K562 (cell line): ENCODE measurements at regions not wholly inside any gene's neighbourhood (a gene's known extent, or its start where the extent isn't known, plus 50 kb on each side); places are given as distances from the start of the nearest gene placed in this dataset.

Experiments
- ATAC-seq: fragments of 200-7000 bp; cut with Tn5 transposase; 3 replicates; pipeline ENCODE4 v1.9.1; 2020; ENCODE audit warnings: moderate library complexity
- BruUV-seq: library from RNA; stranded (reverse); fragments of 400-500 nt; replicated peaks from 2 replicates; lab custom pipeline; 2021; lab: Mats Ljungman, UMichigan
- CTCF ChIA-PET: fragments of 300-600 bp; formaldehyde crosslinking; extraction: SDS; loops from one replicate; lab custom pipeline; 2021; ENCODE audit warnings: low intra/inter-chr PET ratio; lab: Yijun Ruan, JAX
- POLR2A ChIA-PET: fragments of 300-600, 350-650 bp; sonication (Branson Sonifier 250); formaldehyde crosslinking; extraction: SDS; loops from one replicate; lab custom pipeline; 2021; ENCODE audit warnings: antibody characterized with exemption, inconsistent platforms; lab: Yijun Ruan, JAX
- DNase-seq, 4 experiments: peaks; one replicate each; pipeline versions ENCODE4 v3.0.0 to v3.0.0-alpha.2; 2011 to 2018; ENCODE audit warnings: low spot score in 3 of 4, mixed read lengths in 3 of 4; ENCODE audit errors: extremely low read depth in 1 of 4
- FAIRE-seq: peaks from 2 replicates; lab custom pipeline; 2011; peaks lifted over from hg19 to GRCh38; lab: Jason Lieb, UNC
- H2AFZ ChIP-seq: 2 replicates; pipeline ENCODE4 v1.6.0; 2011; ENCODE audit warnings: low read depth, low read length, control low read depth, inconsistent platforms
- H3K27ac ChIP-seq: fragments of 200-600 bp; 3 replicates; pipeline ENCODE4 v1.8.0; 2011; ENCODE audit warnings: low read depth, mild to moderate bottlenecking, control low read depth, inconsistent platforms, low read length, moderate library complexity, mixed read lengths; ENCODE audit errors: extremely low read depth
- H3K27me3 ChIP-seq, 2 experiments: fragments of 300-600 bp in 1 of 2; 2 replicates in 1 of 2; 3 replicates in 1 of 2; pipeline versions ENCODE4 v1.6.0 to v1.8.0; 2011; ENCODE audit warnings: inconsistent platforms in 2 of 2, low read length in 2 of 2, mild to moderate bottlenecking in 1 of 2, mixed read lengths in 1 of 2, moderate library complexity in 1 of 2; ENCODE audit not compliant: control insufficient read depth in 2 of 2, insufficient read depth in 2 of 2
- H3K36me3 ChIP-seq: fragments of 300-600 bp; 3 replicates; pipeline ENCODE4 v1.8.0; 2011; ENCODE audit warnings: mild to moderate bottlenecking, low read length, inconsistent platforms; ENCODE audit not compliant: control insufficient read depth, insufficient read depth
- H3K4me1 ChIP-seq, 2 experiments: fragments of 200-600 bp in 1 of 2; replicated peaks in 1 of 2; 2 replicates in 1 of 2; 3 replicates in 1 of 2; pipeline versions ENCODE4 v1.5.1 to v1.8.0; 2011; ENCODE audit warnings: inconsistent platforms in 2 of 2, low read length in 2 of 2, mild to moderate bottlenecking in 1 of 2, mixed read lengths in 1 of 2, moderate library complexity in 1 of 2; ENCODE audit not compliant: control insufficient read depth in 2 of 2, insufficient read depth in 2 of 2
- H3K4me2 ChIP-seq: 2 replicates; pipeline ENCODE4 v1.6.1; 2011; ENCODE audit warnings: low read length, control low read depth, inconsistent platforms, mixed read lengths; ENCODE audit not compliant: insufficient read depth
- H3K4me3 ChIP-seq: fragments of 200-600 bp; sonication (generic), shearing (Covaris generic); 2 replicates; pipeline ENCODE4 v1.5.1; 2016; ENCODE audit warnings: control low read depth, inconsistent platforms
- H3K79me2 ChIP-seq: fragments of 200-600 bp; 3 replicates; pipeline ENCODE4 v1.8.0; 2011; ENCODE audit warnings: low read length, inconsistent platforms; ENCODE audit not compliant: control insufficient read depth, insufficient read depth
- H3K9ac ChIP-seq, 2 experiments: 2 replicates each; pipeline versions ENCODE4 v1.6.0 to v1.6.1; 2011; ENCODE audit warnings: low read depth in 2 of 2, low read length in 2 of 2, control low read depth in 1 of 2, inconsistent platforms in 1 of 2, mild to moderate bottlenecking in 1 of 2, mixed read lengths in 1 of 2; ENCODE audit not compliant: insufficient read depth in 1 of 2
- H3K9me1 ChIP-seq: one replicate; pipeline ENCODE4 v1.6.0; 2011; ENCODE audit warnings: inconsistent platforms, mild to moderate bottlenecking, low read length, moderate library complexity; ENCODE audit not compliant: control insufficient read depth, insufficient read depth
- H3K9me3 ChIP-seq: replicated peaks from 2 replicates; pipeline ENCODE4 v1.5.1; 2011; ENCODE audit warnings: low read depth, low read length, inconsistent platforms; ENCODE audit not compliant: control insufficient read depth, insufficient read depth
- H4K20me1 ChIP-seq: replicated peaks from 2 replicates; pipeline ENCODE4 v1.6.1; 2011; ENCODE audit warnings: low read length, inconsistent platforms, mixed read lengths; ENCODE audit not compliant: control insufficient read depth, insufficient read depth
- CBFA2T3 ChIP-seq: fragments of 450-650 bp; IDR thresholded peaks from 2 replicates; pipeline ENCODE4 v1.6.1; 2017
- MAFF ChIP-seq: IDR thresholded peaks from 2 replicates; pipeline ENCODE4 v1.6.1; 2012; ENCODE audit warnings: low read length, improper control_type of control experiment
- ZNF224 ChIP-seq: sonication (generic); formaldehyde crosslinking; IDR thresholded peaks from 2 replicates; pipeline ENCODE4 v1.8.0; 2022; ENCODE audit warnings: mild to moderate bottlenecking, missing genetic modification reagents
- WGBS: fragments of 100-300 bp; shearing (Covaris generic); methylation state at CpG from one replicate; pipeline ENCODE4 v1.1.6; 2016; ENCODE audit warnings: low coverage, mixed read lengths; ENCODE audit not compliant: insufficient coverage; ENCODE audit errors: missing lambda C conversion rate; 5-methylcytosine and 5-hydroxymethylcytosine counted together
- in situ Hi-C: fragments of 300-500 bp; cut with MboI; formaldehyde crosslinking; loops from 4 replicates; pipeline ENCODE4 v1.15.0; 2018; ENCODE audit warnings: inconsistent platforms, mixed read lengths
- intact Hi-C: fragments of 100-400 bp; cut with micrococcal nuclease; formaldehyde crosslinking; loops from 2 replicates; pipeline ENCODE4 v1.14.2; 2022
- TF ChIP-seq, protein P1 (sequence below): sonication (generic); formaldehyde crosslinking; IDR thresholded peaks from 2 replicates; pipeline ENCODE4 v1.8.1; 2023; ENCODE audit warnings: mild to moderate bottlenecking, missing genetic modification reagents

DNA sequence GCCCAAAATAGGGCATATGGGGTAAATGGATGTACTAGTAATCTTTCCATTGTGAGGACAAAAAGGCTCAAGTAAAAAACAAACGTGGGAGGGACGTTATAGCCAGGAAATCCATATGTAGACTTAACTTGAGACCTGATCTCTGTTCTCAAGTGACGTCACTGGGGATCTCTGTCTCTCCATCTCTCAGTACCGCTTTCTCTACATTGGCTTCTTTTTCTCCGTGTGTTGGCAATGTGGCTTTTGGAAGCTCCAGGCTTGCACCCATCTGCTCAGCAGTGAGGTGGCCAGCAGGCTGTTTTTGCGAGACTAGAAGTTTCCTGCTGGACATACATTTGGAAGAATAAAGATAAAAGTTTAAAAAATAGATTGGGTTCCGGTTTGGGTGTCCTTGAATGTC is 66.0 kb upstream of the NRXN3 start (continued):
- no peak for TF ChIP-seq ZNF224 (CRISPR knock-in tag)
- no peak for TF ChIP-seq CBFA2T3
- TF ChIP-seq, protein P1, sequence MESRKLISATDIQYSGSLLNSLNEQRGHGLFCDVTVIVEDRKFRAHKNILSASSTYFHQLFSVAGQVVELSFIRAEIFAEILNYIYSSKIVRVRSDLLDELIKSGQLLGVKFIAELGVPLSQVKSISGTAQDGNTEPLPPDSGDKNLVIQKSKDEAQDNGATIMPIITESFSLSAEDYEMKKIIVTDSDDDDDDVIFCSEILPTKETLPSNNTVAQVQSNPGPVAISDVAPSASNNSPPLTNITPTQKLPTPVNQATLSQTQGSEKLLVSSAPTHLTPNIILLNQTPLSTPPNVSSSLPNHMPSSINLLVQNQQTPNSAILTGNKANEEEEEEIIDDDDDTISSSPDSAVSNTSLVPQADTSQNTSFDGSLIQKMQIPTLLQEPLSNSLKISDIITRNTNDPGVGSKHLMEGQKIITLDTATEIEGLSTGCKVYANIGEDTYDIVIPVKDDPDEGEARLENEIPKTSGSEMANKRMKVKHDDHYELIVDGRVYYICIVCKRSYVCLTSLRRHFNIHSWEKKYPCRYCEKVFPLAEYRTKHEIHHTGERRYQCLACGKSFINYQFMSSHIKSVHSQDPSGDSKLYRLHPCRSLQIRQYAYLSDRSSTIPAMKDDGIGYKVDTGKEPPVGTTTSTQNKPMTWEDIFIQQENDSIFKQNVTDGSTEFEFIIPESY (CRISPR knock-in tag): no peak

DNA sequence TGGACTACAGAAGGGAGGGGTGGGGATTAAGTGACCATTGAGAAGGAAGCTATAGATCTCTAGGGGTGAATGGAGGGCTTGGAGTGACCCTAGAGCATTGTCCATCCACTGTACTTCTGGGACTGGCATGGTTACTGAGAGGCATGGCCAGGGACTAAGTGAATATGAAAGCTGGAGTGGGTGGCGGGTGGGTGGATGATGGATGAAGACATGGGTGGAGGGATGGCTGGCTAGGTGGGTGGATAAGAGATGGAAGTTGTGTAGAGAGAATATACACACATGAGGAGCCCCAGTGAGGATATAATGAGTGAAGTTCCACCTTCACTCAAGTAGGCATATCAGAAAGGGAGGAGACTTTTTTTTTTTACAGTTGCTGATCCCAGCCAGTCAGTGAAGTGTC is 65.5 kb upstream of the NRXN3 start:
- BruUV-seq: no TSS peak
- in situ Hi-C loops (no loop called here), intact Hi-C loops (no loop called here)
- FAIRE-seq (no peak), ATAC-seq (no peak), DNase-seq (no peak)
- H3K27ac ChIP-seq: no peak overlapping the region
- no peaks in the 10 kb centered on the region for H3K4me1 ChIP-seq
- 0% methylated on average over 1 of the region's 1 CpG for WGBS
- H3K4me2 ChIP-seq: no peak overlapping the region
- H3K36me3 ChIP-seq: no peaks in the 10 kb centered on the region
- CTCF ChIA-PET: interaction anchor here (0.6 kb wide), 1 partner anchor 307 kb away, joined by 4 read pairs; no protein-coding TSS in a partner anchor
- no peaks in the 10 kb centered on the region for H4K20me1 ChIP-seq
- no peak overlapping the region for H3K9ac ChIP-seq
- no peak overlapping the region for H3K4me3 ChIP-seq
- TF ChIP-seq MAFF: no peak
- no peaks in the 10 kb centered on the region for H3K9me3 ChIP-seq
- H2AFZ ChIP-seq: no peak overlapping the region
- no peaks in the 10 kb centered on the region for H3K9me1 ChIP-seq
- POLR2A ChIA-PET: no interaction called here
- H3K27me3 ChIP-seq: peaks cover 0 to 5% of the 10 kb centered on the region in 2 experiments; a peak in 1 of 5 replicates
- no peaks in the 10 kb centered on the region for H3K79me2 ChIP-seq
